Endothelial cell of umbilical vein (primary cell): ENCODE measurements at regions not wholly inside any gene's neighbourhood (a gene's known extent, or its start where the extent isn't known, plus 50 kb on each side); places are given as distances from the start of the nearest gene placed in this dataset.

Experiments used
- BruUV-seq: library from RNA; stranded (reverse); fragments of 400-500 nt; replicated peaks from 2 replicates; lab custom pipeline; 2021; lab: Mats Ljungman, UMichigan
- CTCF ChIA-PET: fragments of 300-600, 350-600 bp; sonication (Branson Sonifier 250); formaldehyde crosslinking; loops from one replicate; lab custom pipeline; 2021; ENCODE audit warnings: antibody characterized with exemption, inconsistent platforms; lab: Charles Lee
- POLR2A ChIA-PET: fragments of 300-600, 350-600 bp; sonication (Branson Sonifier 250); formaldehyde crosslinking; loops from one replicate; lab custom pipeline; 2021; ENCODE audit warnings: antibody characterized with exemption, inconsistent platforms; lab: Charles Lee
- DNase-seq: peaks from one replicate; pipeline ENCODE4 v3.0.0-alpha.2; 2011; ENCODE audit warnings: low read depth, low spot score
- FAIRE-seq: peaks from 2 replicates; lab custom pipeline; 2011; peaks lifted over from hg19 to GRCh38; lab: Jason Lieb, UNC
- H2AFZ ChIP-seq: 2 replicates; pipeline ENCODE4 v1.6.0; 2012; ENCODE audit warnings: low read depth, low read length, control low read depth, inconsistent platforms
- H3K27ac ChIP-seq: 2 replicates; pipeline ENCODE4 v1.5.1; 2011; ENCODE audit warnings: low read depth, mild to moderate bottlenecking, control low read depth, low read length, moderate library complexity; ENCODE audit not compliant: insufficient read depth
- H3K27me3 ChIP-seq, 2 experiments: 2 replicates each; pipeline versions ENCODE4 v1.6.0 to v1.6.1; 2011; ENCODE audit warnings: low read length in 2 of 2, mixed read lengths in 1 of 2; ENCODE audit not compliant: control insufficient read depth in 2 of 2, insufficient read depth in 2 of 2
- H3K36me3 ChIP-seq, 2 experiments: 2 replicates in 1 of 2; 3 replicates in 1 of 2; pipeline ENCODE4 v1.5.1; 2011; ENCODE audit warnings: low read length in 2 of 2, mild to moderate bottlenecking in 1 of 2, moderate library complexity in 1 of 2; ENCODE audit not compliant: control insufficient read depth in 2 of 2, insufficient read depth in 2 of 2; ENCODE audit errors: extremely low read depth in 1 of 2
- H3K4me1 ChIP-seq: 3 replicates; pipeline ENCODE4 v1.5.1; 2011; ENCODE audit warnings: mild to moderate bottlenecking, low read length; ENCODE audit not compliant: control insufficient read depth, insufficient read depth; ENCODE audit errors: extremely low read depth
- H3K4me2 ChIP-seq: 2 replicates; pipeline ENCODE4 v1.6.1; 2011; ENCODE audit warnings: low read length, control low read depth, mixed read lengths; ENCODE audit not compliant: insufficient read depth
- H3K4me3 ChIP-seq, 3 experiments: fragments of 200-600 bp in 1 of 3; sonication (generic), shearing (Covaris generic) in 1 of 3; replicated peaks in 1 of 3; 2 replicates each; pipeline ENCODE4 v1.5.1; 2011 to 2016; ENCODE audit warnings: control low read depth in 3 of 3, low read length in 3 of 3, mild to moderate bottlenecking in 2 of 3, inconsistent platforms in 1 of 3, low read depth in 1 of 3, moderate library complexity in 1 of 3; ENCODE audit not compliant: insufficient read depth in 1 of 3
- H3K79me2 ChIP-seq: 2 replicates; pipeline ENCODE4 v1.6.0; 2012; ENCODE audit warnings: low read length, inconsistent platforms; ENCODE audit not compliant: control insufficient read depth, insufficient read depth
- H3K9ac ChIP-seq: replicated peaks from 2 replicates; pipeline ENCODE3; 2011; ENCODE audit warnings: low read length, control low read depth; ENCODE audit not compliant: insufficient read depth; ENCODE audit errors: extremely low read depth
- H3K9me1 ChIP-seq: replicated peaks from 3 replicates; pipeline ENCODE4 v1.6.0; 2011; ENCODE audit warnings: mild to moderate bottlenecking, low read length; ENCODE audit not compliant: control insufficient read depth, insufficient read depth; ENCODE audit errors: extremely low read depth
- H3K9me3 ChIP-seq: replicated peaks from 2 replicates; pipeline ENCODE4 v1.5.1; 2012; ENCODE audit warnings: low read length, inconsistent platforms; ENCODE audit not compliant: control insufficient read depth, insufficient read depth
- H4K20me1 ChIP-seq: replicated peaks from 2 replicates; pipeline ENCODE3; 2011; ENCODE audit warnings: mild to moderate bottlenecking, low read length; ENCODE audit not compliant: control insufficient read depth, insufficient read depth; ENCODE audit errors: extremely low read depth
- EZH2 ChIP-seq: IDR thresholded peaks from 2 replicates; pipeline ENCODE4 v1.6.1; 2012; ENCODE audit warnings: borderline replicate concordance, low read depth, mild to moderate bottlenecking, moderate library complexity, low read length, inconsistent platforms; ENCODE audit not compliant: severe bottlenecking
- FOS ChIP-seq: IDR thresholded peaks from 2 replicates; pipeline ENCODE4 v1.6.1; 2011; ENCODE audit warnings: mild to moderate bottlenecking, low read length, moderate library complexity, borderline replicate concordance; ENCODE audit not compliant: insufficient read depth
- GATA2 ChIP-seq: IDR thresholded peaks from 2 replicates; pipeline ENCODE4 v1.7.0; 2011; ENCODE audit warnings: low read depth, mild to moderate bottlenecking, moderate library complexity, mixed read lengths, low read length; ENCODE audit not compliant: insufficient read length, insufficient read depth
- JUN ChIP-seq: IDR thresholded peaks from 2 replicates; pipeline ENCODE4 v1.6.1; 2011; ENCODE audit warnings: borderline replicate concordance, low read depth; ENCODE audit not compliant: insufficient read length, insufficient read depth
- MAX ChIP-seq: IDR thresholded peaks from 2 replicates; pipeline ENCODE4 v1.6.1; 2011; ENCODE audit not compliant: insufficient read depth, insufficient read length
- MYC ChIP-seq: IDR thresholded peaks from one replicate; pipeline ENCODE4 v1.6.1; 2011; ENCODE audit warnings: mild to moderate bottlenecking, low read depth, low read length
- POLR2A ChIP-seq: IDR thresholded peaks from 2 replicates; pipeline ENCODE4 v1.6.1; 2012; ENCODE audit warnings: low read depth, mild to moderate bottlenecking, control low read depth, low read length
- POLR2AphosphoS5 ChIP-seq: IDR thresholded peaks from 2 replicates; pipeline ENCODE4 v1.6.1; 2012; ENCODE audit warnings: low read depth, mild to moderate bottlenecking, control low read depth, low read length, moderate library complexity; ENCODE audit not compliant: insufficient read depth
- dilution Hi-C: fragments of 300-500 bp; cut with MboI; formaldehyde crosslinking; loops from one replicate; pipeline ENCODE4 v1.15.0; 2019; ENCODE audit warnings: low sequenced_read_pairs; ENCODE audit not compliant: extremely low pct_ligation_motif_present
- intact Hi-C: fragments of 100-400 bp; cut with micrococcal nuclease; formaldehyde crosslinking; loops from one replicate; pipeline ENCODE4 v1.10.0; 2022
- TF ChIP-seq, protein P1 (sequence below), 2 donors: IDR thresholded peaks; 1 replicate in 1 of 2; 2 replicates in 1 of 2; pipeline ENCODE4 v1.5.1; 2011; ENCODE audit warnings: low read length in 2 of 2, mild to moderate bottlenecking in 2 of 2, moderate library complexity in 2 of 2, control low read depth in 1 of 2, inconsistent platforms in 1 of 2, low read depth in 1 of 2; ENCODE audit not compliant: insufficient read depth in 1 of 2; ENCODE audit errors: extremely low read depth in 1 of 2

DNA sequence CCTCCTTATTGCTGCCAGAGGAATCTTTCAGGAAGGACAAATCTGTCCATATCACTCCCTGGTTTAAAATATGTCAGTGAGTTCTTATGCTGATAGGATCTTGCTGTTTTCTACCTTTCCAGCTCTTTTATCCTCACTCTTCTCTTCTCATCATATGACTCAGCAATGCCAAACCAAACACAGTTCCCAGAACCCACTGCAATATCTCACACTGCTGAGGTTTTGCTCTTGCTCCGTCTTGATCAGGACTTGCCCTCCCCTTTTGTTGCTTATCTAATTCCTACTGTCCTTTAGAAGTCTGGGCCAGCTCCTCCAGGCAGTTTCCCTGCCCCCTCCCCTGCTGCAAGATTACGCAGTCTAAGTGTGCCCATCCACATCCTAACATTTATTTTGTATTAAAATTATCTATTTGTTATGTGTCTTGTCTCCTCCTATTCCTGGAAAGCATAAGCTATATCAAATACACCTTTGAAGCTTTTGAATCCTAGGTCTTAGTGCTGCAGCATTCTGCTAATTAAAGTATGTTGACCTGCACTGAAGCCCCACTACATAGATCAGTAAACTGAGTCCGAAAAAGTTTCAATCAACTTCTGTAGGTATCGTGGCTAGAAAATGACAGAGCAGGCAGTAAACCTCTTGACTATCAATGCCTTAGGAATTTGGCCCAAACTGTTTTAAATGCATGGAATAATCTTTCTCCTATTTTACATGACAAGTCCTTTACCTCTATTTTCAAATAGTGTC lies 119.2 kb upstream of the C11orf87 start:
- Histone ChIP-seq H4K20me1 (no peaks in the 10 kb centered on the region), H3K4me2 (no peak overlapping the region), H3K9me1 (no peaks in the 10 kb centered on the region), H3K4me1 (no peaks in the 10 kb centered on the region), H3K4me3 (no peak overlapping the region), H3K27ac (no peak overlapping the region), H3K79me2 (no peaks in the 10 kb centered on the region), H3K27me3 (no peaks in the 10 kb centered on the region), H3K9me3 (no peaks in the 10 kb centered on the region), H2AFZ (no peak overlapping the region), H3K9ac (no peak overlapping the region), H3K36me3 (no peaks in the 10 kb centered on the region)
- FAIRE-seq (no peak), DNase-seq (no peak)
- dilution Hi-C loops, result no loop called here
- ChIA-PET CTCF (no interaction called here), POLR2A (no interaction called here)
- no TSS peak for BruUV-seq
- TF ChIP-seq, protein P1, sequence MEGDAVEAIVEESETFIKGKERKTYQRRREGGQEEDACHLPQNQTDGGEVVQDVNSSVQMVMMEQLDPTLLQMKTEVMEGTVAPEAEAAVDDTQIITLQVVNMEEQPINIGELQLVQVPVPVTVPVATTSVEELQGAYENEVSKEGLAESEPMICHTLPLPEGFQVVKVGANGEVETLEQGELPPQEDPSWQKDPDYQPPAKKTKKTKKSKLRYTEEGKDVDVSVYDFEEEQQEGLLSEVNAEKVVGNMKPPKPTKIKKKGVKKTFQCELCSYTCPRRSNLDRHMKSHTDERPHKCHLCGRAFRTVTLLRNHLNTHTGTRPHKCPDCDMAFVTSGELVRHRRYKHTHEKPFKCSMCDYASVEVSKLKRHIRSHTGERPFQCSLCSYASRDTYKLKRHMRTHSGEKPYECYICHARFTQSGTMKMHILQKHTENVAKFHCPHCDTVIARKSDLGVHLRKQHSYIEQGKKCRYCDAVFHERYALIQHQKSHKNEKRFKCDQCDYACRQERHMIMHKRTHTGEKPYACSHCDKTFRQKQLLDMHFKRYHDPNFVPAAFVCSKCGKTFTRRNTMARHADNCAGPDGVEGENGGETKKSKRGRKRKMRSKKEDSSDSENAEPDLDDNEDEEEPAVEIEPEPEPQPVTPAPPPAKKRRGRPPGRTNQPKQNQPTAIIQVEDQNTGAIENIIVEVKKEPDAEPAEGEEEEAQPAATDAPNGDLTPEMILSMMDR (IDR thresholded peaks at IDR 0.05; ENCODE audit: extremely low read depth in 1 of 2, insufficient read depth in 1 of 2, low read depth in 1 of 2, low read length in 2 of 2), result no peak
- TF ChIP-seq JUN (no peak), MAX (no peak), FOS (no peak), EZH2 (no peak), GATA2 (no peak), POLR2AphosphoS5 (no peak), POLR2A (no peak), MYC (no peak)
- intact Hi-C loops, result no loop called here
